ENCODE measurements at regions not wholly inside any gene's neighbourhood (a gene's known extent, or its start where the extent isn't known, plus 50 kb on each side); places are given as distances from the start of the nearest gene placed in this dataset.

DNA sequence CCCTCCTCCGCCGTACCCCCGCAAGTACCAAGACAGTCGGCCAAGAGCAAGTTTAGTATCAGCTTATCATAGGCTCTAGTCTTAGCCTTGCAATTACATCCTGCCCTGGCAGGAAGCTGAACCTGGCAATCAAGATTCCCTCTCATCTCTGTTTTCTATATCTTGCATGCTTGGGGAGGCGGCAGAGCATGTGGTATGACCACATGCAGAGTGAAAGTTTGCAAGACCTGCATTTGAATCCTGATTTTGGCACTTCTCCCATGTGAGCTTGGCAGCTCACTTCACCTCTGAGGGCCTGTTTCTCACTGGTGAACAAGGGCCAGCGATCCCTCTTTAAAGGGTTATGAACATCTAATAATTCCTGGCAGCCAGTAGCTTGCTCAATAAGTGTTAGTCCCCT lies 106.1 kb upstream of the FRMD4B start:
- 82 to 84% methylated on average over 6 of the region's 6 CpGs for WGBS, 2 donors
- intact Hi-C loops (cut with DNase I; ENCODE audit: low total_unique reads): no loop called here
- no peak overlapping the region for H3K4me3 ChIP-seq (ENCODE audit: low read depth, poor library complexity, severe bottlenecking)
- TF ChIP-seq, protein P1, sequence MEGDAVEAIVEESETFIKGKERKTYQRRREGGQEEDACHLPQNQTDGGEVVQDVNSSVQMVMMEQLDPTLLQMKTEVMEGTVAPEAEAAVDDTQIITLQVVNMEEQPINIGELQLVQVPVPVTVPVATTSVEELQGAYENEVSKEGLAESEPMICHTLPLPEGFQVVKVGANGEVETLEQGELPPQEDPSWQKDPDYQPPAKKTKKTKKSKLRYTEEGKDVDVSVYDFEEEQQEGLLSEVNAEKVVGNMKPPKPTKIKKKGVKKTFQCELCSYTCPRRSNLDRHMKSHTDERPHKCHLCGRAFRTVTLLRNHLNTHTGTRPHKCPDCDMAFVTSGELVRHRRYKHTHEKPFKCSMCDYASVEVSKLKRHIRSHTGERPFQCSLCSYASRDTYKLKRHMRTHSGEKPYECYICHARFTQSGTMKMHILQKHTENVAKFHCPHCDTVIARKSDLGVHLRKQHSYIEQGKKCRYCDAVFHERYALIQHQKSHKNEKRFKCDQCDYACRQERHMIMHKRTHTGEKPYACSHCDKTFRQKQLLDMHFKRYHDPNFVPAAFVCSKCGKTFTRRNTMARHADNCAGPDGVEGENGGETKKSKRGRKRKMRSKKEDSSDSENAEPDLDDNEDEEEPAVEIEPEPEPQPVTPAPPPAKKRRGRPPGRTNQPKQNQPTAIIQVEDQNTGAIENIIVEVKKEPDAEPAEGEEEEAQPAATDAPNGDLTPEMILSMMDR (IDR thresholded peaks at IDR 0.05): no peak
- TF ChIP-seq POLR2A (IDR thresholded peaks at IDR 0.05): no peak
- DNase-seq (ENCODE audit: low spot score in 2 of 2): no peak

GRCh38 chr3:69490971-69491370 lies 105.1 kb upstream of the FRMD4B start:
- WGBS, 2 donors: 73 to 75% methylated on average over 5 of the region's 5 CpGs
- DNase-seq (ENCODE audit: low spot score in 2 of 2): no peak

GRCh38 chr3:69490235-69490634 lies 104.3 kb upstream of the FRMD4B start:
- TF ChIP-seq, protein P1 (IDR thresholded peaks at IDR 0.05): no peak
- TF ChIP-seq POLR2A (IDR thresholded peaks at IDR 0.05): no peak
- 39 to 52% methylated on average over 1 of the region's 1 CpG for WGBS, 2 donors
- no peak overlapping the region for H3K4me3 ChIP-seq (ENCODE audit: low read depth, poor library complexity, severe bottlenecking)
- no peak for DNase-seq (ENCODE audit: low spot score in 2 of 2)
- intact Hi-C loops (cut with DNase I; ENCODE audit: low total_unique reads): no loop called here

More at GRCh38 chr3:69490971-69491370, 105.1 kb upstream of the FRMD4B start:
- TF ChIP-seq POLR2A (IDR thresholded peaks at IDR 0.05): no peak
- TF ChIP-seq, protein P1 (IDR thresholded peaks at IDR 0.05): no peak
- intact Hi-C loops (cut with DNase I; ENCODE audit: low total_unique reads): no loop called here
- no peak overlapping the region for H3K4me3 ChIP-seq (ENCODE audit: low read depth, poor library complexity, severe bottlenecking)

- intact Hi-C loops (cut with DNase I; ENCODE audit: low total_unique reads): no loop called here
- no peak overlapping the region for H3K4me3 ChIP-seq (ENCODE audit: low read depth, poor library complexity, severe bottlenecking)
- TF ChIP-seq, protein P1 (IDR thresholded peaks at IDR 0.05): no peak
- TF ChIP-seq POLR2A (IDR thresholded peaks at IDR 0.05): no peak
- no peak for DNase-seq (ENCODE audit: low spot score in 2 of 2)
These were observed 102.1 kb upstream of the FRMD4B start for GRCh38 chr3:69488026-69488425.

DNA sequence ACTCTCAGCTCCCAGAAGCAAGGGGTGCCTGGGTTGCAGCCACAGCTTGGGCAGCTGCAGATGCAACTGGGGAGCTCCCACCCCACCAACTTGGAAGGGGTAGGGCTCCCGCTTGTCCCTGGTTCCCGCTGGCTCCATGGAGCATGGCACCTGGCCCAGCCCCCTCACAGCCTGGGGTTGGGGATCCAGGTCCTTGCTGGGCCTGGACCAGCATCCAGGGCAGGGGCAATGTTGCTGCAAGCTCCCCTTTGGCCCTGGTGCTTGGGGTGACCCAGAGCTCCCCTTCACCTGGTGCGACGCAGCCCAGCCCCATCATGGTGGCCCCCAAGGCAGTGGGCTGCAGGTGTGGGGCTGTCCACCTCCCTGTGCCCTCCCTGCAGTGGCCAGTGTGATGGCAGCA lies 99.6 kb upstream of the FRMD4B start:
- intact Hi-C loops (cut with DNase I; ENCODE audit: low total_unique reads): no loop called here
- DNase-seq (ENCODE audit: low spot score in 2 of 2): no peak
- WGBS, 2 donors: 80 to 100% methylated on average over 1 to 2 of the region's 4 CpGs
- TF ChIP-seq, protein P1 (IDR thresholded peaks at IDR 0.05): no peak
- no peak for TF ChIP-seq POLR2A (IDR thresholded peaks at IDR 0.05)
- H3K4me3 ChIP-seq (ENCODE audit: low read depth, poor library complexity, severe bottlenecking): no peak overlapping the region
